Nephron (organoid): ENCODE measurements at regions not wholly inside any gene's neighbourhood (a gene's known extent, or its start where the extent isn't known, plus 50 kb on each side); places are given as distances from the start of the nearest gene placed in this dataset.

Experiments used
- H3K27ac Mint-ChIP-seq, 3 experiments: 2 replicates each; pipeline ENCODE4 v1.8.0; 2020; ENCODE audit warnings: mixed read lengths in 3 of 3, mild to moderate bottlenecking in 2 of 3, moderate library complexity in 1 of 3
- H3K27me3 Mint-ChIP-seq: 2 replicates; pipeline ENCODE4 v1.8.0; 2021; ENCODE audit warnings: low read depth, mild to moderate bottlenecking, moderate library complexity, mixed read lengths
- H3K36me3 Mint-ChIP-seq: 2 replicates; pipeline ENCODE4 v1.8.0; 2020; ENCODE audit warnings: low read depth, mixed read lengths
- H3K4me1 Mint-ChIP-seq: 2 replicates; pipeline ENCODE4 v1.8.0; 2020; ENCODE audit warnings: mixed read lengths
- H3K4me3 Mint-ChIP-seq, 3 experiments: 2 replicates each; pipeline ENCODE4 v1.8.0; 2020; ENCODE audit warnings: mild to moderate bottlenecking in 3 of 3, mixed read lengths in 3 of 3, moderate library complexity in 2 of 3
- H3K9me3 Mint-ChIP-seq: 2 replicates; pipeline ENCODE4 v1.8.0; 2020; ENCODE audit warnings: mixed read lengths
- CTCF ChIP-seq, 3 experiments: fragments of 200-600 bp; sonication (generic); IDR thresholded peaks; one replicate each; pipeline ENCODE4 v1.5.0; 2021; ENCODE audit warnings: antibody characterized with exemption in 3 of 3; ENCODE audit not compliant: unreplicated experiment in 3 of 3

- H3K9me3 Mint-ChIP-seq = no peaks in the 10 kb centered on the region
- H3K4me1 Mint-ChIP-seq = peaks cover 14% of the 10 kb centered on the region
- H3K27me3 Mint-ChIP-seq = peaks cover 8% of the 10 kb centered on the region
- no peaks in the 10 kb centered on the region for H3K36me3 Mint-ChIP-seq
- TF ChIP-seq CTCF (IDR thresholded peaks at IDR 0.05; ENCODE audit: unreplicated experiment in 3 of 3) = no peak
- no peak overlapping the region for H3K4me3 Mint-ChIP-seq
- H3K27ac Mint-ChIP-seq = no peak overlapping the region
Measured at GRCh38 chr10:7075851-7076250, 335.0 kb downstream of the SFMBT2 start.

- Mint-ChIP-seq H3K4me3 (no peak overlapping the region), H3K27ac (no peak overlapping the region), H3K4me1 (peaks cover 14% of the 10 kb centered on the region), H3K27me3 (peaks cover 8% of the 10 kb centered on the region), H3K9me3 (no peaks in the 10 kb centered on the region), H3K36me3 (no peaks in the 10 kb centered on the region)
- no peak for TF ChIP-seq CTCF (IDR thresholded peaks at IDR 0.05; ENCODE audit: unreplicated experiment in 3 of 3)
Measured at GRCh38 chr10:7075110-7075509, 335.7 kb downstream of the SFMBT2 start.

- H3K9me3 Mint-ChIP-seq = peaks cover 3% of the 10 kb centered on the region
- peaks cover 14% of the 10 kb centered on the region for H3K4me1 Mint-ChIP-seq
- H3K27me3 Mint-ChIP-seq = peaks cover 8% of the 10 kb centered on the region
- H3K27ac Mint-ChIP-seq = no peak overlapping the region
- no peak overlapping the region for H3K4me3 Mint-ChIP-seq
- no peak for TF ChIP-seq CTCF (IDR thresholded peaks at IDR 0.05; ENCODE audit: unreplicated experiment in 3 of 3)
- H3K36me3 Mint-ChIP-seq = no peaks in the 10 kb centered on the region
Measured at GRCh38 chr10:7071421-7071820, 339.4 kb downstream of the SFMBT2 start.

GRCh38 chr10:7070950-7071349 is 339.9 kb downstream of the SFMBT2 start:
- H3K9me3 Mint-ChIP-seq = peaks cover 3% of the 10 kb centered on the region
- peaks cover 6% of the 10 kb centered on the region for H3K27me3 Mint-ChIP-seq
- H3K36me3 Mint-ChIP-seq = no peaks in the 10 kb centered on the region
- no peak for TF ChIP-seq CTCF (IDR thresholded peaks at IDR 0.05; ENCODE audit: unreplicated experiment in 3 of 3)
- no peak overlapping the region for H3K27ac Mint-ChIP-seq
- peaks cover 11% of the 10 kb centered on the region for H3K4me1 Mint-ChIP-seq
- H3K4me3 Mint-ChIP-seq = no peak overlapping the region

GRCh38 chr10:7069706-7070105 is 341.1 kb downstream of the SFMBT2 start:
- H3K9me3 Mint-ChIP-seq = peaks cover 3% of the 10 kb centered on the region
- H3K27me3 Mint-ChIP-seq = peaks cover 2% of the 10 kb centered on the region
- H3K27ac Mint-ChIP-seq = no peak overlapping the region
- no peak for TF ChIP-seq CTCF (IDR thresholded peaks at IDR 0.05; ENCODE audit: unreplicated experiment in 3 of 3)
- H3K4me1 Mint-ChIP-seq = peaks cover under 1% of the 10 kb centered on the region
- H3K4me3 Mint-ChIP-seq = no peak overlapping the region
- H3K36me3 Mint-ChIP-seq = no peaks in the 10 kb centered on the region

GRCh38 chr10:7056216-7056615 is 354.6 kb downstream of the SFMBT2 start:
- peaks cover 8% of the 10 kb centered on the region for H3K27me3 Mint-ChIP-seq
- no peaks in the 10 kb centered on the region for H3K36me3 Mint-ChIP-seq
- no peaks in the 10 kb centered on the region for H3K4me1 Mint-ChIP-seq
- no peak overlapping the region for H3K4me3 Mint-ChIP-seq
- no peak for TF ChIP-seq CTCF (IDR thresholded peaks at IDR 0.05; ENCODE audit: unreplicated experiment in 3 of 3)
- H3K9me3 Mint-ChIP-seq = peaks cover 12% of the 10 kb centered on the region
- no peak overlapping the region for H3K27ac Mint-ChIP-seq
